GM12878 (cell line): ENCODE measurements at regions not wholly inside any gene's neighbourhood (a gene's known extent, or its start where the extent isn't known, plus 50 kb on each side); places are given as distances from the start of the nearest gene placed in this dataset.

Source experiments
- ATAC-seq: fragments of 200-7000 bp; cut with Tn5 transposase; 3 replicates; pipeline ENCODE4 v1.9.1; 2020; ENCODE audit warnings: mild to moderate bottlenecking, moderate library complexity
- BruUV-seq: library from RNA; stranded (reverse); fragments of 400-500 nt; replicated peaks from 2 replicates; lab custom pipeline; 2021; lab: Mats Ljungman, UMichigan
- CTCF ChIA-PET: fragments of 300-600 bp; sonication (Branson Sonifier 250); formaldehyde crosslinking; extraction: SDS; loops from one replicate; lab custom pipeline; 2021; ENCODE audit warnings: inconsistent platforms; lab: Yijun Ruan, JAX
- POLR2A ChIA-PET: fragments of 350-600 bp; formaldehyde crosslinking; extraction: SDS; loops from one replicate; lab custom pipeline; 2021; ENCODE audit warnings: inconsistent platforms; lab: Charles Lee
- RAD21 ChIA-PET: fragments of 300-600 bp; sonication (Branson Sonifier 250); formaldehyde crosslinking; loops from one replicate; lab custom pipeline; 2023; ENCODE audit warnings: antibody characterized with exemption; ENCODE audit not compliant: unreplicated experiment; lab: Charles Lee
- SMC1A ChIA-PET: fragments of 300-600 bp; sonication (Branson Sonifier 250); formaldehyde crosslinking; loops from one replicate; lab custom pipeline; 2023; ENCODE audit not compliant: unreplicated experiment, uncharacterized antibody; lab: Charles Lee
- DNase-seq: peaks from one replicate; pipeline ENCODE4 v3.0.0-alpha.2; 2011; ENCODE audit warnings: low read depth, low spot score
- FAIRE-seq: peaks from 3 replicates; lab custom pipeline; 2011; peaks lifted over from hg19 to GRCh38; lab: Jason Lieb, UNC
- H2AFZ ChIP-seq: 2 replicates; pipeline ENCODE4 v1.6.0; 2011; ENCODE audit warnings: low read depth, low read length, control low read depth; ENCODE audit not compliant: control insufficient read depth
- H3K27ac ChIP-seq: 2 replicates; pipeline ENCODE4 v1.5.1; 2011; ENCODE audit warnings: control low read depth; ENCODE audit not compliant: control insufficient read depth, insufficient read depth
- H3K27me3 ChIP-seq, 2 experiments: replicated peaks in 1 of 2; 2 replicates each; pipeline versions ENCODE4 v1.6.0 to v1.6.1; 2011; ENCODE audit warnings: low read length in 1 of 2; ENCODE audit not compliant: control insufficient read depth in 2 of 2, insufficient read depth in 2 of 2
- H3K36me3 ChIP-seq, 2 experiments: 2 replicates each; pipeline ENCODE4 v1.5.1; 2011; ENCODE audit warnings: low read length in 1 of 2; ENCODE audit not compliant: control insufficient read depth in 2 of 2, insufficient read depth in 2 of 2
- H3K4me1 ChIP-seq: 2 replicates; pipeline ENCODE4 v1.6.1; 2011; ENCODE audit warnings: mild to moderate bottlenecking, low read length, moderate library complexity, mixed read lengths; ENCODE audit not compliant: control insufficient read depth, insufficient read depth
- H3K4me2 ChIP-seq: 2 replicates; pipeline ENCODE4 v1.6.0; 2011; ENCODE audit warnings: control low read depth; ENCODE audit not compliant: control insufficient read depth, insufficient read depth
- H3K4me3 ChIP-seq: fragments of 200-600 bp; sonication (generic); 2 replicates; pipeline ENCODE4 v1.5.1; 2016
- H3K79me2 ChIP-seq: 2 replicates; pipeline ENCODE4 v1.6.0; 2011; ENCODE audit warnings: low read length; ENCODE audit not compliant: control insufficient read depth, insufficient read depth
- H3K9ac ChIP-seq: 2 replicates; pipeline ENCODE4 v1.8.0; 2011; ENCODE audit warnings: low read length, control low read depth, mixed read lengths; ENCODE audit not compliant: control insufficient read depth, insufficient read depth
- H3K9me3 ChIP-seq: replicated peaks from 3 replicates; pipeline ENCODE4 v1.5.1; 2011; ENCODE audit warnings: mild to moderate bottlenecking, low read length; ENCODE audit not compliant: control insufficient read depth, insufficient read depth
- H4K20me1 ChIP-seq: 2 replicates; pipeline ENCODE4 v1.6.0; 2011; ENCODE audit not compliant: control insufficient read depth, insufficient read depth
- CHD2 ChIP-seq: IDR thresholded peaks from 2 replicates; pipeline ENCODE4 v1.6.1; 2011; ENCODE audit warnings: low read depth, low read length, improper control_type of control experiment, borderline replicate concordance
- DPF2 ChIP-seq: fragments of 450-650 bp; IDR thresholded peaks from 2 replicates; pipeline ENCODE4 v1.6.1; 2017; ENCODE audit warnings: mild to moderate bottlenecking
- HDAC2 ChIP-seq: fragments of 200-600 bp; sonication (generic); IDR thresholded peaks from 2 replicates; pipeline ENCODE4 v1.6.1; 2017
- HDGF ChIP-seq: fragments of 450-650 bp; IDR thresholded peaks from 2 replicates; pipeline ENCODE4 v1.6.1; 2016; ENCODE audit warnings: antibody characterized with exemption
- RBBP5 ChIP-seq: fragments of 200-600 bp; sonication (generic); conservative IDR thresholded peaks from 2 replicates; pipeline ENCODE4 v1.6.1; 2016
- RELB ChIP-seq: fragments of 450-650 bp; IDR thresholded peaks from 2 replicates; pipeline ENCODE4 v1.6.1; 2017; ENCODE audit warnings: low read depth, mild to moderate bottlenecking, moderate library complexity
- RUNX3 ChIP-seq: IDR thresholded peaks from 2 replicates; pipeline ENCODE4 v1.6.1; 2012; ENCODE audit warnings: low read length, inconsistent platforms
- SREBF2 ChIP-seq: IDR thresholded peaks from 2 replicates; pipeline ENCODE4 v1.6.1; 2012; ENCODE audit warnings: mild to moderate bottlenecking, low read length
- SUZ12 ChIP-seq: fragments of 200-600 bp; sonication (generic); IDR thresholded peaks from one replicate; pipeline ENCODE4 v1.6.1; 2018; ENCODE audit warnings: antibody characterized with exemption, mild to moderate bottlenecking; ENCODE audit not compliant: unreplicated experiment
- WGBS: methylation state at CpG from one replicate; pipeline ENCODE4 v1.1.6; 2016; ENCODE audit warnings: low lambda C conversion rate; ENCODE audit not compliant: insufficient replicate concordance, insufficient coverage; ENCODE audit errors: missing lambda C conversion rate; 5-methylcytosine and 5-hydroxymethylcytosine counted together
- in situ Hi-C: fragments of 300-500 bp; cut with MboI; formaldehyde crosslinking; loops from 9 replicates; pipeline ENCODE4 v1.14.3; 2018; ENCODE audit warnings: mixed read lengths
- intact Hi-C: fragments of 100-400 bp; cut with micrococcal nuclease; formaldehyde crosslinking; loops from one replicate; pipeline ENCODE4 v1.14.2; 2022; ENCODE audit not compliant: unreplicated experiment
- TF ChIP-seq, protein P1 (sequence below): fragments of 450-650 bp; IDR thresholded peaks from 2 replicates; pipeline ENCODE4 v1.6.1; 2018; ENCODE audit warnings: mild to moderate bottlenecking, low read depth, moderate library complexity; ENCODE audit not compliant: partially characterized antibody
- TF ChIP-seq, protein P2 (sequence below): IDR thresholded peaks from 2 replicates; pipeline ENCODE4 v1.6.1; 2012; ENCODE audit warnings: mild to moderate bottlenecking, low read depth, low read length

DNA sequence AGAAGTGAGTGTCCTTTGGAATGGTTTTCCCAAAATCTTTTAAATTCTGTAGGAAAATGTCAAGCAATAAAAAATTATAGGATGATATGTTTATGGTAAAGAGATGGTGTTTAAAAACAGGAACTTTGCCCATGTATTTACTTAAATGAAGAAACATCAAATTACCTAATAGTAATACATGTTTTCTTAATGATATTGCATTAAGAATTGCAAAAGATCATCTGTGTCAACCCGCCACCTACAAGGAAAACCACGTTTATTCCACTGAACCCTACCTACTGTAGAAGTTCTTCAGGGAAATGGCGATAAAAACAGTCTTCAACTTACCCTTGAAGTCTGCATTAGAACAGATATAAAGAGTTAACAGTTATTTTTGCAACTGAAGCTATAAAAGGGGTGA, 67.2 kb upstream of the NDP start:
- Histone ChIP-seq H3K27ac (no peak overlapping the region), H3K4me3 (no peak overlapping the region), H3K36me3 (no peaks in the 10 kb centered on the region), H3K9ac (no peak overlapping the region), H2AFZ (no peak overlapping the region), H3K27me3 (no peaks in the 10 kb centered on the region), H3K79me2 (no peaks in the 10 kb centered on the region), H3K9me3 (no peaks in the 10 kb centered on the region), H4K20me1 (no peaks in the 10 kb centered on the region), H3K4me2 (no peak overlapping the region), H3K4me1 (no peaks in the 10 kb centered on the region)
- CTCF ChIA-PET, result no interaction called here
- TF ChIP-seq, protein P1, sequence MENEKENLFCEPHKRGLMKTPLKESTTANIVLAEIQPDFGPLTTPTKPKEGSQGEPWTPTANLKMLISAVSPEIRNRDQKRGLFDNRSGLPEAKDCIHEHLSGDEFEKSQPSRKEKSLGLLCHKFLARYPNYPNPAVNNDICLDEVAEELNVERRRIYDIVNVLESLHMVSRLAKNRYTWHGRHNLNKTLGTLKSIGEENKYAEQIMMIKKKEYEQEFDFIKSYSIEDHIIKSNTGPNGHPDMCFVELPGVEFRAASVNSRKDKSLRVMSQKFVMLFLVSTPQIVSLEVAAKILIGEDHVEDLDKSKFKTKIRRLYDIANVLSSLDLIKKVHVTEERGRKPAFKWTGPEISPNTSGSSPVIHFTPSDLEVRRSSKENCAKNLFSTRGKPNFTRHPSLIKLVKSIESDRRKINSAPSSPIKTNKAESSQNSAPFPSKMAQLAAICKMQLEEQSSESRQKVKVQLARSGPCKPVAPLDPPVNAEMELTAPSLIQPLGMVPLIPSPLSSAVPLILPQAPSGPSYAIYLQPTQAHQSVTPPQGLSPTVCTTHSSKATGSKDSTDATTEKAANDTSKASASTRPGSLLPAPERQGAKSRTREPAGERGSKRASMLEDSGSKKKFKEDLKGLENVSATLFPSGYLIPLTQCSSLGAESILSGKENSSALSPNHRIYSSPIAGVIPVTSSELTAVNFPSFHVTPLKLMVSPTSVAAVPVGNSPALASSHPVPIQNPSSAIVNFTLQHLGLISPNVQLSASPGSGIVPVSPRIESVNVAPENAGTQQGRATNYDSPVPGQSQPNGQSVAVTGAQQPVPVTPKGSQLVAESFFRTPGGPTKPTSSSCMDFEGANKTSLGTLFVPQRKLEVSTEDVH, result no peak
- TF ChIP-seq HDGF, result no peak
- no peak for TF ChIP-seq RELB
- no peak for TF ChIP-seq RUNX3
- TF ChIP-seq DPF2, result no peak
- TF ChIP-seq RBBP5, result no peak
- no peak for TF ChIP-seq SUZ12
- no peak for TF ChIP-seq SREBF2
- no peak for TF ChIP-seq HDAC2
- no peak for TF ChIP-seq CHD2
- TF ChIP-seq, protein P2, sequence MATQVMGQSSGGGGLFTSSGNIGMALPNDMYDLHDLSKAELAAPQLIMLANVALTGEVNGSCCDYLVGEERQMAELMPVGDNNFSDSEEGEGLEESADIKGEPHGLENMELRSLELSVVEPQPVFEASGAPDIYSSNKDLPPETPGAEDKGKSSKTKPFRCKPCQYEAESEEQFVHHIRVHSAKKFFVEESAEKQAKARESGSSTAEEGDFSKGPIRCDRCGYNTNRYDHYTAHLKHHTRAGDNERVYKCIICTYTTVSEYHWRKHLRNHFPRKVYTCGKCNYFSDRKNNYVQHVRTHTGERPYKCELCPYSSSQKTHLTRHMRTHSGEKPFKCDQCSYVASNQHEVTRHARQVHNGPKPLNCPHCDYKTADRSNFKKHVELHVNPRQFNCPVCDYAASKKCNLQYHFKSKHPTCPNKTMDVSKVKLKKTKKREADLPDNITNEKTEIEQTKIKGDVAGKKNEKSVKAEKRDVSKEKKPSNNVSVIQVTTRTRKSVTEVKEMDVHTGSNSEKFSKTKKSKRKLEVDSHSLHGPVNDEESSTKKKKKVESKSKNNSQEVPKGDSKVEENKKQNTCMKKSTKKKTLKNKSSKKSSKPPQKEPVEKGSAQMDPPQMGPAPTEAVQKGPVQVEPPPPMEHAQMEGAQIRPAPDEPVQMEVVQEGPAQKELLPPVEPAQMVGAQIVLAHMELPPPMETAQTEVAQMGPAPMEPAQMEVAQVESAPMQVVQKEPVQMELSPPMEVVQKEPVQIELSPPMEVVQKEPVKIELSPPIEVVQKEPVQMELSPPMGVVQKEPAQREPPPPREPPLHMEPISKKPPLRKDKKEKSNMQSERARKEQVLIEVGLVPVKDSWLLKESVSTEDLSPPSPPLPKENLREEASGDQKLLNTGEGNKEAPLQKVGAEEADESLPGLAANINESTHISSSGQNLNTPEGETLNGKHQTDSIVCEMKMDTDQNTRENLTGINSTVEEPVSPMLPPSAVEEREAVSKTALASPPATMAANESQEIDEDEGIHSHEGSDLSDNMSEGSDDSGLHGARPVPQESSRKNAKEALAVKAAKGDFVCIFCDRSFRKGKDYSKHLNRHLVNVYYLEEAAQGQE, result no peak
- SMC1A ChIA-PET, result interaction anchor here (0.6 kb wide), 1 partner anchor 90 kb away, joined by 3 read pairs; no protein-coding TSS in a partner anchor
- RAD21 ChIA-PET, result no interaction called here
- no peak for DNase-seq
- ATAC-seq, result no peak
- POLR2A ChIA-PET, result no interaction called here
- intact Hi-C loops (no loop called here), in situ Hi-C loops (no loop called here)
- WGBS, result 0% methylated on average over 3 of the region's 3 CpGs
- no TSS peak for BruUV-seq
- FAIRE-seq, result no peak
